Activated CD4-positive, alpha-beta memory T cell treated with anti-CD3 and anti-CD28 coated beads, Interleukin-2, amount 10 ng/mL, durations not matched to agents 7 days and 5 days (primary cell): ENCODE measurements at regions not wholly inside any gene's neighbourhood (a gene's known extent, or its start where the extent isn't known, plus 50 kb on each side); places are given as distances from the start of the nearest gene placed in this dataset.
"Not testable (repeated sequence)": the region's sequence is repeated elsewhere in the genome, so short reads cannot be mapped to it uniquely, and the experiment has no call there.

Experiments used
- CTCF ChIA-PET: fragments of 350-600 bp; sonication (Branson Sonifier 250); formaldehyde crosslinking; loops from one replicate; lab custom pipeline; 2021; ENCODE audit warnings: antibody characterized with exemption, inconsistent platforms; lab: Charles Lee
- POLR2A ChIA-PET: fragments of 350-600 bp; sonication (Branson Sonifier 250); formaldehyde crosslinking; loops from one replicate; lab custom pipeline; 2021; ENCODE audit warnings: antibody characterized with exemption; lab: Charles Lee
- DNase-seq: peaks from one replicate; pipeline ENCODE4 v3.0.0-alpha.2; 2020
- H3K27ac Mint-ChIP-seq: one replicate; pipeline ENCODE4 v1.8.0; 2021; ENCODE audit warnings: mild to moderate bottlenecking, mixed read lengths
- H3K27me3 Mint-ChIP-seq: one replicate; pipeline ENCODE4 v1.8.0; 2021; ENCODE audit warnings: mixed read lengths
- H3K36me3 Mint-ChIP-seq: one replicate; pipeline ENCODE4 v1.8.0; 2021; ENCODE audit warnings: low read depth, mixed read lengths
- H3K4me1 Mint-ChIP-seq: one replicate; pipeline ENCODE4 v1.8.0; 2021; ENCODE audit warnings: mixed read lengths
- H3K4me3 Mint-ChIP-seq: one replicate; pipeline ENCODE4 v1.8.0; 2021; ENCODE audit warnings: mild to moderate bottlenecking, mixed read lengths
- H3K9me3 Mint-ChIP-seq: one replicate; pipeline ENCODE4 v1.8.0; 2021; ENCODE audit warnings: mixed read lengths

- no peak for DNase-seq
- Mint-ChIP-seq H3K9me3 (no peaks in the 10 kb centered on the region), H3K36me3 (no peaks in the 10 kb centered on the region), H3K27me3 (peaks cover 51% of the 10 kb centered on the region), H3K27ac (no peak overlapping the region), H3K4me1 (peaks cover 5% of the 10 kb centered on the region), H3K4me3 (no peak overlapping the region)
- ChIA-PET POLR2A (no interaction called here), CTCF (no interaction called here)
These were observed 465.7 kb downstream of the GADD45G start for GRCh38 chr9:90070469-90070868.

GRCh38 chr9:90070931-90071660 lies 466.3 kb downstream of the GADD45G start:
- Mint-ChIP-seq H3K27me3 (peaks cover 57% of the 10 kb centered on the region), H3K9me3 (no peaks in the 10 kb centered on the region), H3K4me3 (no peak overlapping the region), H3K36me3 (no peaks in the 10 kb centered on the region), H3K4me1 (peaks cover 5% of the 10 kb centered on the region), H3K27ac (no peak overlapping the region)
- ChIA-PET CTCF (no interaction called here), POLR2A (no interaction called here)
- DNase-seq: no peak

- DNase-seq: no peak
- peaks cover 53% of the 10 kb centered on the region for H3K27me3 Mint-ChIP-seq
- CTCF ChIA-PET: no interaction called here
These were observed 468.6 kb downstream of the GADD45G start for GRCh38 chr9:90073186-90073945.

GRCh38 chr9:90074316-90074962 lies 469.6 kb downstream of the GADD45G start:
- CTCF ChIA-PET: no interaction called here
- Mint-ChIP-seq H3K27ac (no peak overlapping the region), H3K9me3 (no peaks in the 10 kb centered on the region), H3K27me3 (peaks cover 50% of the 10 kb centered on the region), H3K4me3 (no peak overlapping the region), H3K4me1 (peaks cover 15% of the 10 kb centered on the region), H3K36me3 (no peaks in the 10 kb centered on the region)
- POLR2A ChIA-PET: no interaction called here
- DNase-seq: no peak

More at GRCh38 chr9:90073186-90073945, 468.6 kb downstream of the GADD45G start:
- Mint-ChIP-seq H3K27ac (no peak overlapping the region), H3K9me3 (no peaks in the 10 kb centered on the region), H3K36me3 (no peaks in the 10 kb centered on the region), H3K4me3 (no peak overlapping the region), H3K4me1 (peaks cover 13% of the 10 kb centered on the region)
- POLR2A ChIA-PET: no interaction called here

- H3K4me3 Mint-ChIP-seq, H3K27ac Mint-ChIP-seq, H3K9me3 Mint-ChIP-seq, DNase-seq, H3K36me3 Mint-ChIP-seq, POLR2A ChIA-PET: not testable (repeated sequence)
- CTCF ChIA-PET: interaction anchor here (1.4 to 2.3 kb wide), 2 partner anchors 77 to 475 kb away, joined by 4 to 10 read pairs; no protein-coding TSS in a partner anchor
- peaks cover 15% of the 10 kb centered on the region for H3K4me1 Mint-ChIP-seq
- peaks cover 35% of the 10 kb centered on the region for H3K27me3 Mint-ChIP-seq
These were observed 472.8 kb downstream of the GADD45G start for GRCh38 chr9:90077598-90077997.

- H3K4me1 Mint-ChIP-seq: peaks cover 11% of the 10 kb centered on the region
- no peak overlapping the region for H3K4me3 Mint-ChIP-seq
- no peaks in the 10 kb centered on the region for H3K9me3 Mint-ChIP-seq
- no peak for DNase-seq
- H3K27me3 Mint-ChIP-seq: peaks cover 37% of the 10 kb centered on the region
- no peak overlapping the region for H3K27ac Mint-ChIP-seq
- ChIA-PET POLR2A (interaction anchor here (0.7 to 1.0 kb wide), 2 partner anchors 95 to 476 kb away, joined by 3 to 7 read pairs; no protein-coding TSS in a partner anchor), CTCF (interaction anchor here (0.7 to 2.3 kb wide), 4 partner anchors 78 to 485 kb away, joined by 3 to 10 read pairs (median 4); no protein-coding TSS in a partner anchor)
- no peaks in the 10 kb centered on the region for H3K36me3 Mint-ChIP-seq
These were observed 474.2 kb downstream of the GADD45G start for GRCh38 chr9:90078988-90079421.

GRCh38 chr9:90085633-90086032 lies 480.8 kb downstream of the GADD45G start:
- H3K9me3 Mint-ChIP-seq: no peaks in the 10 kb centered on the region
- H3K4me1 Mint-ChIP-seq: no peaks in the 10 kb centered on the region
- DNase-seq: no peak
- H3K27ac Mint-ChIP-seq: no peak overlapping the region
- ChIA-PET CTCF (no interaction called here), POLR2A (no interaction called here)
- no peak overlapping the region for H3K4me3 Mint-ChIP-seq
- H3K36me3 Mint-ChIP-seq: no peaks in the 10 kb centered on the region
- H3K27me3 Mint-ChIP-seq: peaks cover 29% of the 10 kb centered on the region

GRCh38 chr9:90086101-90086511 lies 481.3 kb downstream of the GADD45G start:
- Mint-ChIP-seq H3K4me3 (no peak overlapping the region), H3K27ac (no peak overlapping the region), H3K9me3 (no peaks in the 10 kb centered on the region), H3K36me3 (no peaks in the 10 kb centered on the region), H3K4me1 (no peaks in the 10 kb centered on the region), H3K27me3 (peaks cover 29% of the 10 kb centered on the region)
- no peak for DNase-seq
- CTCF ChIA-PET: no interaction called here
- POLR2A ChIA-PET: no interaction called here

- POLR2A ChIA-PET: no interaction called here
- CTCF ChIA-PET: interaction anchor here (1.7 kb wide), 1 partner anchor 486 kb away, joined by 5 read pairs; no protein-coding TSS in a partner anchor
- no peak for DNase-seq
- H3K36me3 Mint-ChIP-seq: no peaks in the 10 kb centered on the region
- H3K27me3 Mint-ChIP-seq: peaks cover 28% of the 10 kb centered on the region
- no peaks in the 10 kb centered on the region for H3K9me3 Mint-ChIP-seq
- H3K4me3 Mint-ChIP-seq: no peak overlapping the region
- peaks cover 13% of the 10 kb centered on the region for H3K4me1 Mint-ChIP-seq
- no peak overlapping the region for H3K27ac Mint-ChIP-seq
These were observed 483.6 kb downstream of the GADD45G start for GRCh38 chr9:90088434-90088833.

GRCh38 chr9:90088856-90089255 lies 484.0 kb downstream of the GADD45G start:
- no peaks in the 10 kb centered on the region for H3K9me3 Mint-ChIP-seq
- H3K36me3 Mint-ChIP-seq: no peaks in the 10 kb centered on the region
- DNase-seq: no peak
- ChIA-PET CTCF (interaction anchor here (1.7 kb wide), 1 partner anchor 486 kb away, joined by 5 read pairs; no protein-coding TSS in a partner anchor), POLR2A (no interaction called here)
- H3K4me3 Mint-ChIP-seq: no peak overlapping the region
- peaks cover 32% of the 10 kb centered on the region for H3K27me3 Mint-ChIP-seq
- peaks cover 17% of the 10 kb centered on the region for H3K4me1 Mint-ChIP-seq
- H3K27ac Mint-ChIP-seq: no peak overlapping the region

GRCh38 chr9:90090997-90091396 lies 486.2 kb downstream of the GADD45G start:
- Mint-ChIP-seq H3K27me3 (peaks cover 28% of the 10 kb centered on the region), H3K36me3 (no peaks in the 10 kb centered on the region), H3K4me3 (no peak overlapping the region), H3K4me1 (peaks cover 17% of the 10 kb centered on the region), H3K27ac (no peak overlapping the region), H3K9me3 (no peaks in the 10 kb centered on the region)
- DNase-seq: no peak
- POLR2A ChIA-PET: no interaction called here
- CTCF ChIA-PET: interaction anchor here (2.7 kb wide), 1 partner anchor 488 kb away, joined by 18 read pairs; no protein-coding TSS in a partner anchor

- no peak for DNase-seq
- ChIA-PET POLR2A (no interaction called here), CTCF (interaction anchor here (1.6 to 2.7 kb wide), 2 partner anchors 10 to 490 kb away, joined by 4 to 18 read pairs; no protein-coding TSS in a partner anchor)
- Mint-ChIP-seq H3K27ac (no peak overlapping the region), H3K4me1 (peaks cover 17% of the 10 kb centered on the region), H3K4me3 (no peak overlapping the region), H3K9me3 (no peaks in the 10 kb centered on the region), H3K36me3 (no peaks in the 10 kb centered on the region), H3K27me3 (peaks cover 32% of the 10 kb centered on the region)
These were observed 487.7 kb downstream of the GADD45G start for GRCh38 chr9:90092508-90092907.
